WERI-Rb-1 (cell line): ENCODE measurements at regions not wholly inside any gene's neighbourhood (a gene's known extent, or its start where the extent isn't known, plus 50 kb on each side); places are given as distances from the start of the nearest gene placed in this dataset.

Source experiments
- DNase-seq: peaks from one replicate; pipeline ENCODE4 v3.0.0-alpha.2; 2020
- H3K27ac ChIP-seq: fragments of 250-450 bp; sonication (Bioruptor Pico); 2 replicates; pipeline ENCODE4 v1.5.1; 2020; ENCODE audit warnings: mild to moderate bottlenecking, moderate library complexity
- H3K27me3 ChIP-seq: fragments of 250-450 bp; sonication (Bioruptor Pico); 2 replicates; pipeline ENCODE4 v1.5.1; 2021; ENCODE audit warnings: mild to moderate bottlenecking, low read depth, moderate library complexity; ENCODE audit not compliant: insufficient read depth, severe bottlenecking
- H3K36me3 ChIP-seq: fragments of 250-450 bp; sonication (Bioruptor Pico); 2 replicates; pipeline ENCODE4 v1.5.1; 2020; ENCODE audit warnings: mild to moderate bottlenecking, moderate library complexity
- H3K4me3 ChIP-seq: 2 replicates; pipeline ENCODE4 v1.5.1; 2011; ENCODE audit warnings: low read depth, mild to moderate bottlenecking, control low read depth, low read length
- H3K9me3 ChIP-seq: fragments of 250-450 bp; sonication (Bioruptor Pico); 2 replicates; pipeline ENCODE4 v1.5.1; 2021; ENCODE audit warnings: mild to moderate bottlenecking, moderate library complexity; ENCODE audit not compliant: severe bottlenecking
- TF ChIP-seq, protein P1 (sequence below): IDR thresholded peaks from 2 replicates; pipeline ENCODE4 v1.5.1; 2011; ENCODE audit warnings: low read depth, mild to moderate bottlenecking, control low read depth, inconsistent platforms, low read length

DNA sequence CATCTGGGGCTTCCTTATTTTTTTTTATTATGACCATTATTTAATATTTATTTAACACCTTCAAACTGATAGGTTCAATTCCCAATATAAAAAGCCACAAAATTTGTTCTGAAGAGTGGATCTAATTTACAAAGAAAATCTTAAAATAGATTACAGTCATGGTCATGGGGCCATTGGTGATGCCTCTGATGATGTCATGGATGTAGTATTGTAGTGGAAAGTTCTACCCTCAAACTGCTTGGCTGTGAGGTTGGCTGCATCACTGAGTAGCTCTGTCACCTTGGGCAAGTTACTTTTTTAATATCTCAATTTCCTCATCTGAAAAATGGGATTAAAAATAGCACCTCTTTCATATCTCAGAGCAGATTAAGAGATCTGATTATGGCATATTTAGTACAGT lies 128.5 kb downstream of the DKK1 start:
- no peaks in the 10 kb centered on the region for H3K27me3 ChIP-seq
- no peak for DNase-seq
- TF ChIP-seq, protein P1, sequence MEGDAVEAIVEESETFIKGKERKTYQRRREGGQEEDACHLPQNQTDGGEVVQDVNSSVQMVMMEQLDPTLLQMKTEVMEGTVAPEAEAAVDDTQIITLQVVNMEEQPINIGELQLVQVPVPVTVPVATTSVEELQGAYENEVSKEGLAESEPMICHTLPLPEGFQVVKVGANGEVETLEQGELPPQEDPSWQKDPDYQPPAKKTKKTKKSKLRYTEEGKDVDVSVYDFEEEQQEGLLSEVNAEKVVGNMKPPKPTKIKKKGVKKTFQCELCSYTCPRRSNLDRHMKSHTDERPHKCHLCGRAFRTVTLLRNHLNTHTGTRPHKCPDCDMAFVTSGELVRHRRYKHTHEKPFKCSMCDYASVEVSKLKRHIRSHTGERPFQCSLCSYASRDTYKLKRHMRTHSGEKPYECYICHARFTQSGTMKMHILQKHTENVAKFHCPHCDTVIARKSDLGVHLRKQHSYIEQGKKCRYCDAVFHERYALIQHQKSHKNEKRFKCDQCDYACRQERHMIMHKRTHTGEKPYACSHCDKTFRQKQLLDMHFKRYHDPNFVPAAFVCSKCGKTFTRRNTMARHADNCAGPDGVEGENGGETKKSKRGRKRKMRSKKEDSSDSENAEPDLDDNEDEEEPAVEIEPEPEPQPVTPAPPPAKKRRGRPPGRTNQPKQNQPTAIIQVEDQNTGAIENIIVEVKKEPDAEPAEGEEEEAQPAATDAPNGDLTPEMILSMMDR = no peak
- H3K36me3 ChIP-seq = no peaks in the 10 kb centered on the region
- no peaks in the 10 kb centered on the region for H3K9me3 ChIP-seq
- no peak overlapping the region for H3K27ac ChIP-seq
- no peak overlapping the region for H3K4me3 ChIP-seq

GRCh38 chr10:52443419-52444388 lies 129.6 kb downstream of the DKK1 start:
- DNase-seq = no peak
- Histone ChIP-seq H3K27ac (no peak overlapping the region), H3K9me3 (no peaks in the 10 kb centered on the region)

DNA sequence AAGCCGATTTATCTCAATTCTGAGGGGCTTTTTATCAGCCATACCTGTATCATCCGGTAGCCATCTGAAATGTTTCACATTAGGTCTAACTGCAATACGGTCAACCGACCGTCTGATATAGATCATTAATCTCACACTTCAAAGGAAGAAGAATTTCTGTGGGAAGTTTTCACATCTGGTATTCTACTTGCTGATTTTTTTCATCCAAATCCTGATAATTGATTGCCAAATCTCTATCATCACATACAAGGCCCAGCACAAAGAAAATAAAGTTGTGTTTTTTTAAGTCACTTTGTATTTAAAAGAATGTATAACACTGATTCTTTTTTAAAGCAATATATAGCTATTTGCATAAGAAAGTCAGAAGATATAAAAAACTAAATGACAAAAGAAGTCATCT lies 132.3 kb downstream of the DKK1 start:
- Histone ChIP-seq H3K9me3 (no peaks in the 10 kb centered on the region), H3K36me3 (no peaks in the 10 kb centered on the region), H3K4me3 (no peak overlapping the region), H3K27ac (no peak overlapping the region), H3K27me3 (no peaks in the 10 kb centered on the region)
- TF ChIP-seq, protein P1 = no peak
- DNase-seq = no peak

More at GRCh38 chr10:52443419-52444388, 129.6 kb downstream of the DKK1 start:
- Histone ChIP-seq H3K36me3 (no peaks in the 10 kb centered on the region), H3K4me3 (no peak overlapping the region), H3K27me3 (no peaks in the 10 kb centered on the region)
- TF ChIP-seq, protein P1 = no peak

- no peak overlapping the region for H3K27ac ChIP-seq
- no peaks in the 10 kb centered on the region for H3K36me3 ChIP-seq
- DNase-seq = no peak
- no peak overlapping the region for H3K4me3 ChIP-seq
- no peaks in the 10 kb centered on the region for H3K9me3 ChIP-seq
- TF ChIP-seq, protein P1 = no peak
- H3K27me3 ChIP-seq = no peaks in the 10 kb centered on the region
These were observed 133.9 kb downstream of the DKK1 start for GRCh38 chr10:52447931-52448353.

GRCh38 chr10:52450762-52451291 lies 136.7 kb downstream of the DKK1 start:
- H3K9me3 ChIP-seq = no peaks in the 10 kb centered on the region
- TF ChIP-seq, protein P1 = no peak
- H3K36me3 ChIP-seq = no peaks in the 10 kb centered on the region
- H3K4me3 ChIP-seq = no peak overlapping the region
- no peak for DNase-seq
- no peaks in the 10 kb centered on the region for H3K27me3 ChIP-seq
- H3K27ac ChIP-seq = no peak overlapping the region
